NCI-H82 treated with DMSO at 0.1 percent for 48 hours (cell line): ENCODE measurements at regions not wholly inside any gene's neighbourhood (a gene's known extent, or its start where the extent isn't known, plus 50 kb on each side); places are given as distances from the start of the nearest gene placed in this dataset.
"Not testable (repeated sequence)": the region's sequence is repeated elsewhere in the genome, so short reads cannot be mapped to it uniquely, and the experiment has no call there.

Experiments used
- DNase-seq: peaks from one replicate; lab custom pipeline; 2025; ENCODE audit not compliant: unreplicated experiment; lab: John Stamatoyannopoulos, UW

- no peak for DNase-seq
These were observed 83.7 kb upstream of the ZNF469 start for GRCh38 chr16:88298833-88299745.

GRCh38 chr16:88299751-88300462, 82.9 kb upstream of the ZNF469 start:
- DNase-seq, result no peak

- no peak for DNase-seq
These were observed 82.3 kb upstream of the ZNF469 start for GRCh38 chr16:88300463-88300835.

DNA sequence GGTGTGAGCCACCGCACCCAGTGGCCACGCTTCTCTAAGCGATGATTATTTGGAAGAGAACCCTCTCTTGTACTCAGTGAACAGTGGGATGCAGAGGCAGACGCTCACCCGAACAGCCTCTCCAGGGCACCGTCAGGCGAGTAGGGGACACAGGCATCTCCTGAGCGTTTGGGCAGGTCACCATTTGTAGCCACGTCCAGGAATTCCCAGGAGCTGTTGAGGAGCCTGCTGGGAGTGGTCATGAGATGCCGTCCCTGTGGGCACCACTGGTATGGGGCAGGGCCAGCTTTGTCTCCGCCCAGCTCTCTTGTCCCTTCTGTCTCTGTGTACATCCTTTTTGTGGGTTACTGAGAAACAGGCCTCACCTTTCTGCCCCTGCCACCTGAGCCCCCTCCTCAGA, 81.3 kb upstream of the ZNF469 start:
- DNase-seq, result no peak

- no peak for DNase-seq
These were observed 80.9 kb upstream of the ZNF469 start for GRCh38 chr16:88301886-88302285.

- DNase-seq, result no peak
These were observed 80.1 kb upstream of the ZNF469 start for GRCh38 chr16:88302666-88303065.

DNA sequence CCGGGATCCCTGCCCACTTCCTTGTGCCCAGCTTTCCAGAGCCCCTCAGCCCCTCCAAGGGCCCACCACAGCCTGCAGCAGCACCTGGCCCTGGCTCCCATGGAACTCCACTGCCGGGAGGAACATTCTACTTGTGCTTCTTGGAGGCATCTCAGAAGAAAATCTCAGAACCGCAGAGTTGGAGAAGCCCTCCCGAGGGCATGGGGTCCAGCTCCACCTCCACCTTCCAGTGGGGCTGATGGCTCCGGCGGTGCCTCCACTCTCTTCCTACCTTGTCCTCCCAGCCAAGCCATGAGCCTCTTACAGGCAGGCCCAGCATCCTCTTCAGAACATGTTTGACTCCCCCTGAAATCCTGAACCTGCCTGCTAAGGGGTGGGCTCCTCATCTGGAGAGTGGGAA, 79.4 kb upstream of the ZNF469 start:
- DNase-seq, result no peak

GRCh38 chr16:88303890-88304819, 78.6 kb upstream of the ZNF469 start:
- no peak for DNase-seq

GRCh38 chr16:88305176-88305575, 77.6 kb upstream of the ZNF469 start:
- DNase-seq, result no peak

- DNase-seq, result no peak
These were observed 76.3 kb upstream of the ZNF469 start for GRCh38 chr16:88306411-88306810.

- DNase-seq, result no peak
These were observed 75.8 kb upstream of the ZNF469 start for GRCh38 chr16:88306860-88307545.

DNA sequence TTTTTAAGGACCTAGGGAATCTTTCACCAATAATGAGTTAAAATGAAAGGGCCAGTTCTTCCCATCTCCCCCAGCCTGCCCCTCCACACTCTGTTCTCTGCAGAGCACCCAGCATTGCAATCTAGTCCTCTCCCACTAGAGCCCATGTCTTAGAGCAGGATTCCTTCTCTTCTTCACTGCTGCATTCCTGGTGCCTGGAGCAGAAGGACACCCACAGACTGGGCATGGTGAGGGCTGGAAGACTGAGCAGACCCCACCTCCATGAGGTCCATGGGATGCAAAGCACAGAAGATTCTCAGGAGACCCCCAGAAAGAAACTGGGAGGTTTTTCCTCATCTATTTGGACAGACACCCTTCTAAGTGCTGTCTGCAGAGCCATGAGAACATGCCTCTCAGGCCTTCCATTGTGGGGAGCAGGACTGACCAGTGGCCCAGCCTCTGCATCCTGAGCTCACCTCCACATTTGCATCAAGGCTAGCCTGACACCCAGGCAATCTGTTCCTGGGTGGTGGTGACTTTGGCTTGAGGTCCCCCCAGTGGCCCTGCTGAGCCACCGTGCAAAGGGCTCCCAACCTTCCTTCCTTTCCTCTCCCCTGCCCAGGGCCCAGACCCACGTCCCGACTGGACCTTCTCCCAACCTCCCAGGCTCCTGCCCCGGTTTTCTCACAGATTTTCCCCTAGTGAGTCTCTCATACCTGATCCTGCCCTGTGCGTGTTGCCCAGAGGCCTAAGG, 74.2 kb upstream of the ZNF469 start:
- DNase-seq, result no peak

GRCh38 chr16:88309174-88309907, 73.4 kb upstream of the ZNF469 start:
- DNase-seq, result no peak

DNA sequence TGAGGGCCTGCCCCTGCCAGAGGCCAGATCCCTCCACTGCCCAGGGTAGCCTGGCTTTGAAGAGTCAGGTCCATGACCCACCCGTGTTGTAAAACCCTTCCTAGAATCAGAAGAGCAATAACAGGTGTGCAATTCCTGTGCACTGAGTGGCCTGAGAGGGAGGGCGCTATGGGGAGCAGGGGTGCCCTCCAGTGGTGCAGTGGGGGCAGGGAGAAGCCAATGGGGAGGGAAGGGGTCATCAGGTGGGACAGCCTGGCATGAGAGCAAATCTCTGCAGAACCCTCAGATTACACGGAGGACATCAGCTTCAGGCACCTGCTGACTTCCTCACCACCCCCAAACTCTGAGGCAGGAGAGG, 72.9 kb upstream of the ZNF469 start:
- no peak for DNase-seq

GRCh38 chr16:88310796-88311605, 71.8 kb upstream of the ZNF469 start:
- DNase-seq, result no peak

- not testable (repeated sequence) for DNase-seq
These were observed 70.9 kb upstream of the ZNF469 start for GRCh38 chr16:88311860-88312259.

- DNase-seq, result no peak
These were observed 70.0 kb upstream of the ZNF469 start for GRCh38 chr16:88312732-88313131.

GRCh38 chr16:88314991-88315542, 67.7 kb upstream of the ZNF469 start:
- no peak for DNase-seq
